HT1080 (cell line): ENCODE measurements at regions not wholly inside any gene's neighbourhood (a gene's known extent, or its start where the extent isn't known, plus 50 kb on each side); places are given as distances from the start of the nearest gene placed in this dataset.
A peak's percentile ranks its signal among the peaks of the same experiment; 100 is the strongest.

Source experiments
- DNase-seq: peaks from one replicate; pipeline ENCODE4 v3.0.0-alpha.2; 2015; ENCODE audit warnings: low read depth

- no peak for DNase-seq
Measured at GRCh38 chr11:22491555-22492225, 133.9 kb downstream of the FANCF start.

- DNase-seq = no peak
Measured at GRCh38 chr11:22479971-22480720, 142.0 kb downstream of the SLC17A6 start.

- no peak for DNase-seq
Measured at GRCh38 chr11:22479208-22479607, 141.0 kb downstream of the SLC17A6 start.

GRCh38 chr11:22478169-22478568 is 140.0 kb downstream of the SLC17A6 start:
- no peak for DNase-seq

- no peak for DNase-seq
Measured at GRCh38 chr11:22477312-22477711, 139.1 kb downstream of the SLC17A6 start.

DNA sequence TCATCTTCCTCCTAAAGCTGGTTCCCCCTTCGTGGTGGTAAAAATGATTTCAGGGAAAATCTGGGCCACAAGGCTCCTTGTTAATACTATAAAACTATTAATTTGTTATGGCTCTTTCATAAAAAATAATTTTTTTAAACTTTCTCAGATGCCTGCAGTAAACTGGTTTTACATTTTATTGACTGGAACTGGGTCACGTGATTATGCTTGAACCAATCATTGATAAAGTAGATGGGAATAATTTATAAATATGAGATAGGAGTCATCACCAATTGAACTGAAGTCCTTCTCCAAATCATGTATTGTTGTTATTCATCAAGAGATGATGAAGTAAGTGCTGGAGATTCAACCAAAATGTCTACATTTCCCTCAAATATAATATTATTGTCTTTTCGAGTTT is 138.4 kb downstream of the SLC17A6 start:
- DNase-seq = no peak

DNA sequence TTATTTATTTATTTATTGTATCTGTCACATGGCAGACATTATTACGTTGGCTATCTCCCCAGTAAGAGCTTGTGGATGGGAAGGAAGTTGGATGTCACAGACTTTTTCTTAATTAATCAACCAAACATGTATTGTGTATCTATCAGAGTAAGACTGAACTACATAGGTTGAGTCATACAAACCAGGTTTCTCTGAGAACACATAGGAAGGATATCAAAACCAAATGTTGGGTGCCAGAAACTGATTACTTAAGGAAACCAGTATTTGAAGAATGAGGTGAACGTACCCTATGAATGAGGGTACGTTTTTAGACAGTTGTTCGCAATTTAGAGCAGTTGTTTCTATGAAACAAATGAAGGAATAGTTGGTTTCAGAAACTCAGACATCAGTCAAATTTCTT is 136.4 kb downstream of the SLC17A6 start:
- no peak for DNase-seq

DNA sequence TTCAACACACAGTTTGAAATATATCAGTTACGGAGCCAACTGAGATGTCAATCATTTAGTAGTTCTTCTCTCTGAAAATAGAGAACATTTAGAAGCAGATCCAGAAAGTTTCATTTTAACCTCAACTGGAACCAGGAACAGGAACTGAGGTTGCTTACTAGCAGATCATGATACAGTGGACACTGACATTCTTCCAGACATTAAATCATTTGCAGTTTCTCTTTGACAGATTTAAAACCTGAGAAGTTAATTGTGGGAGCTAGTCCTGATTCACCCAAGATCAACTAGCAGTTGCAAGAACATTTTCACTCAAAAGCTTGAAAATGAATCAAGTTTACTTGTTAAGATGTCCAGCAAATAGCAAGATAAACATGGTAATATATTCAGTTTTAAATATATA is 135.4 kb downstream of the SLC17A6 start:
- no peak for DNase-seq

DNA sequence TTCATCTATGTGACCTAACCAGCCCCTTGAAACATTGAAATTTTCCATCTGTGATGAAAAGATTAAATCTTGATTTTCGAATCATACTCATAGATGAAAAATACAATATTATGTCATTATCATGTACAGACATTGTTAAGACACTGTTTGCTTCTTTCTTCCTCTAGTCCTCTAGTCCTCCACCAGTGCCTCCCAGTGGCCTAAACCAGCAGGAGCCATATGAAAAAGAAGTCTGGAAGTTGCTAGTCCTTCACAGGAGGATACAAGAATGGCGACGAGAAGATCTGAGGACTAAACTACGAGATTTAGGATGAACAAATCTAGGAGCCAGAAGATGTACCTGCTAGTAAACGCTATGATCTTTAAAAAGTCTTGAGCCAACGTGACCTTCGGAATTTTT is 134.1 kb downstream of the SLC17A6 start:
- peak; percentile 18 for DNase-seq

DNA sequence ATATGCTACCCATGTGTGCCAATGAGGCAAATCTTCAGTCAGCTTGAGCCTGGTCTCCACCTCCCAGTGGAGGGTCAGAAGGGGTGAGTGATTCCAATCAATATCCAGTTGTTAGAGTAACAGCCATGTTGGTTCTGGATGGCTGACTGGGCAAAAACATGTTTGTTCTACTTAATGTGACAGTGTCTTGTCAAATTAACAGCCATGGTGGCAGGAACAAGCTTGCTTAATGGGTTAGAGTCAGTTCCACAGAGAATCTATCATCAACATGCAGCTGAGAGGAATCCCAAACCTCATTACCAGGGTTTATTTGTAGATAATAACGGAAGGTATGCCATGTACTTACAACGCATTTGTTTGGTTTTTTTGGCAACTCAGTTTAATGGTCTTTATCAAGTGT is 133.2 kb downstream of the SLC17A6 start:
- DNase-seq = no peak

DNA sequence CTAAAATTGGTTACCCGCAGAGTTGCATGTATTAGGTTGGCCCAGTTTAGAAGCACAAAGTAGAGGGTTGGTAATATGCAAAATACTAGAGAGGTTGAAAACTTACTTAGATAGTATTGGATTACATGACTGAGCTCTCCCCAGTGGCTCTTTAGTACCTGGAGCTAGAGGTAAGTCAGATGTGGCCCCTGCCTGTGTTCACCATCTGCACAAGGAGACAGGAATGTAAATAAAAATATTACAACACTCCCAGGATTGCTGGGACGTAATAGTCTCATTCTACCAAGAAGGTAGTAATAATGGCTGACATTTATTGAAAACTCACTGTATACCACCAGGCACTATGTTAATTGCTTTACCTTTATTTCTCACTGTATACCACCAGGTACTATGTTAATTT is 129.6 kb downstream of the SLC17A6 start:
- DNase-seq = no peak

DNA sequence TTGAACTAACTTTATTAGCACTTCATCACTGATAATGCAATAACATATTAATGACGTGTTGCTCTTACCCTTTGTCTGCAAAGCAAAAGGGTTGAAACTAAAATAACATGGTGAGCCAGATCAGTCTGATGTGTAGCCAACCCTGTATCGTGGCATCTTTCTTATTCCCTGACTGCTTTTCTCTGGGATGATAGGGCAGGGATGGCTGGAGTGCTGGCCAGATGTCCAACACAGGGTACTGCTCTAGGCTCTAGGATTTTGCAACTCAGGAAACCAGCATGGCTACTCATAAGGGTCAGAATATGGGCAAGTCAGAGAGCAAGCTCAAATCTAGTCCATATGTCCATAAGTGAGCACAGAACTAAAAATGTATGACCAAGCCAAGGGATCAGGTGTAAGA is 129.1 kb downstream of the SLC17A6 start:
- no peak for DNase-seq

DNA sequence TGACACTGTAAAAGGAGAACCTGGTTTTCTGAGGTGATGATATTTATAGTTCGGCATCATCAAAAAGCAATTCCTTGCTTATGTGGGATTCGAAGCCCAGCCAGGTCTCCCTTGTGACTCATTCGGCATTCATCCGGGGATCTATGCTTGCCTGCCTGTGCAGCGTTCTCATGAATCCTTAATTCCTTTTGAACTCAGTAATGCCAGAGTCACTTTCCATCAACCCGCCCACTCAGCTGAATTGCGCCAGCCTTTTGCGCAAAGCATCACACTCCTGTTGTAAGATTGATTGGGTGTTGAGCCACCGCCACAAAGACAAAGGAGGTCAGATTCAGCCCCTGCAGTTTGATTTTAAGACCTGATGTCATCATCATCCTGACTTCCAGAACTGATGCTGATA is 128.6 kb downstream of the SLC17A6 start:
- peak; percentile 79 for DNase-seq

GRCh38 chr11:22466351-22466750 is 128.2 kb downstream of the SLC17A6 start:
- no peak for DNase-seq

DNA sequence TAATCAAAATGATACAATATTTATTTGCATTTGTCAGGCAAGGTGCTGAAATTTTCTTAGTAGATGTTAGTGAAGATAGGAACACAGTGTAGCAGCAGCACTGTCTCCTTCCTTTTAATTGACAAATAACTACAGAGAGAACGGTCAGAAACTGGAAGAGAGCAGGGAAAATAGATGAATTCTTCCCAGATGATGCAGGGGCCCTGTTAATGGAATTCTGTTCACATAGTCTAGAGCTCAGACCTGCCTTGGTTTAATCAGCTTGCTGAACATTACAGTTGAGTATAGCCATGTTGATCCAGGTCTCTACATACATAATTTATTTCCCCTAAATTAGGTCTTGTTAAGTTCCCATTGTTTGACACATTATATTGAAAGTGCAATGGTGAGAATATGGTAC is 127.4 kb downstream of the SLC17A6 start:
- no peak for DNase-seq

- DNase-seq = no peak
Measured at GRCh38 chr11:22461626-22462025, 123.4 kb downstream of the SLC17A6 start.

- DNase-seq = peak; percentile 19
Measured at GRCh38 chr11:22460181-22460580, 122.0 kb downstream of the SLC17A6 start.

GRCh38 chr11:22459048-22459447 is 120.9 kb downstream of the SLC17A6 start:
- peak; percentile 90 for DNase-seq

GRCh38 chr11:22458161-22458560 is 120.0 kb downstream of the SLC17A6 start:
- DNase-seq = no peak

- DNase-seq = no peak
Measured at GRCh38 chr11:22456993-22457762, 119.0 kb downstream of the SLC17A6 start.

DNA sequence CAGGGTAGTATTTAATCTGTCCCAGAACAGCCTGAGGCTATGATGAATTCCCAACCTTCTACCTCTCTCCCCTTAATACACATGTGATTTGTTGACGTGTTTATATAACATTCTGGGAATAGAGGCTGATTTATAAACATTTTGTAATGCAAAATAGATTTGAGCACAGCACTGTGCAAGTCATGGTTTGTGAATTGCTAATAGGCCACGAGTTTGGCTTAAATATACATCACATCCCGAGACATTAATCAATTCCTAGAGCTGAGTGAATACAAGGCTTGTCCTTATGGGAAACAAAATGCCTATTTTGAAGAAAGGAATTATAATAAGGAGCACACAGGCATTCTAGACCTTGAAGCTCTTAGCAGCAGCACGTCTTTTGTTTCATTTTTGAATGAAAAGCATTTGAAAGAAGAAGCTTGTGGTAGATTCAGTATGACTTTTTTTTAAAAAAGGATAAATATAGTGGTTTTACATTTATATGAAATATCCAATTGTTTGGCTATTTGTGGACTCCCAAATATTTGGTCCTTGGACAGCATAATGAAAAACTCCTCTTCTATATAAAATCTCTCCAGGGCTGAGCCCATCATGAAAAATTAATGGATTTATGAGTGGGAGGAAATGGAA is 116.4 kb downstream of the SLC17A6 start:
- DNase-seq = no peak

DNA sequence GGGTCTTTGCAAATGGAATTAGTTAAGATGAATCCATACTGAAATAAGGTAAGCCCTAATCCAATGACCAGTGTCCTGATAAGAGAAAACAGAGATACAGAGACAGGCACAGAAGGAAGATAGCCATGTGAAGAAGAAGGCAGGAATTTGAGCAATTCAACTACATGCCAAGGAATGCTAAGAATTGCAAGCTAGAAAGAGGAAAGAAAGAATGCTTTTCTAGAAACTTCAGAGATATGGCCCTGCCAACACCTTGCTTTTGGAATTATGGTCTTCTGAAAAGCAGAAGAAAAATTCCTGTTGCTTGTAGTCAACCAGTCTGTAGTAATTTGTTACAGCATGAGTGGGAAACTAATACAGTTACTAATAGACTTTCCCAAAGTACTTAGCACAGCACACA is 111.3 kb downstream of the SLC17A6 start:
- no peak for DNase-seq
